Fibroblast of skin of scalp (primary cell): ENCODE measurements at regions not wholly inside any gene's neighbourhood (a gene's known extent, or its start where the extent isn't known, plus 50 kb on each side); places are given as distances from the start of the nearest gene placed in this dataset.

Experiments
- DNase-seq: peaks from one replicate; pipeline ENCODE4 v3.0.0-alpha.2; 2013

GRCh38 chr11:127574478-127574877 is 573.9 kb upstream of the KIRREL3 start:
- DNase-seq = no peak

- DNase-seq = no peak
Observed at GRCh38 chr11:127568891-127569290, 568.3 kb upstream of the KIRREL3 start.

- no peak for DNase-seq
Observed at GRCh38 chr11:127567237-127567932, 566.8 kb upstream of the KIRREL3 start.

GRCh38 chr11:127564810-127565209 is 564.2 kb upstream of the KIRREL3 start:
- DNase-seq = no peak

- no peak for DNase-seq
Observed at GRCh38 chr11:127559978-127560377, 559.4 kb upstream of the KIRREL3 start.

- no peak for DNase-seq
Observed at GRCh38 chr11:127552446-127552845, 551.9 kb upstream of the KIRREL3 start.

- no peak for DNase-seq
Observed at GRCh38 chr11:127531167-127531566, 530.6 kb upstream of the KIRREL3 start.

- no peak for DNase-seq
Observed at GRCh38 chr11:127528297-127528696, 527.7 kb upstream of the KIRREL3 start.

- DNase-seq = no peak
Observed at GRCh38 chr11:127524618-127525017, 524.0 kb upstream of the KIRREL3 start.

- peak; percentile 20 for DNase-seq
Observed at GRCh38 chr11:127521413-127521812, 520.8 kb upstream of the KIRREL3 start.

- no peak for DNase-seq
Observed at GRCh38 chr11:127507851-127508250, 507.3 kb upstream of the KIRREL3 start.

GRCh38 chr11:127506647-127507046 is 506.1 kb upstream of the KIRREL3 start:
- DNase-seq = no peak

- DNase-seq = no peak
Observed at GRCh38 chr11:127506126-127506525, 505.6 kb upstream of the KIRREL3 start.

GRCh38 chr11:127496165-127496564 is 495.6 kb upstream of the KIRREL3 start:
- no peak for DNase-seq

- DNase-seq = peak; percentile 9
Observed at GRCh38 chr11:127493330-127494022, 492.9 kb upstream of the KIRREL3 start.

- DNase-seq = no peak
Observed at GRCh38 chr11:127492029-127492428, 491.5 kb upstream of the KIRREL3 start.

GRCh38 chr11:127491589-127491988 is 491.0 kb upstream of the KIRREL3 start:
- DNase-seq = no peak

GRCh38 chr11:127490896-127491295 is 490.3 kb upstream of the KIRREL3 start:
- no peak for DNase-seq

GRCh38 chr11:127485541-127485940 is 485.0 kb upstream of the KIRREL3 start:
- DNase-seq = no peak

- DNase-seq = no peak
Observed at GRCh38 chr11:127481391-127481790, 480.8 kb upstream of the KIRREL3 start.

- DNase-seq = no peak
Observed at GRCh38 chr11:127478826-127479225, 478.3 kb upstream of the KIRREL3 start.

GRCh38 chr11:127474766-127475165 is 474.2 kb upstream of the KIRREL3 start:
- DNase-seq = no peak

- DNase-seq = no peak
Observed at GRCh38 chr11:127472505-127472904, 471.9 kb upstream of the KIRREL3 start.

- DNase-seq = no peak
Observed at GRCh38 chr11:127471662-127472061, 471.1 kb upstream of the KIRREL3 start.
